GM18907 (cell line): ENCODE measurements at regions not wholly inside any gene's neighbourhood (a gene's known extent, or its start where the extent isn't known, plus 50 kb on each side); places are given as distances from the start of the nearest gene placed in this dataset.
"Not testable (repeated sequence)": the region's sequence is repeated elsewhere in the genome, so short reads cannot be mapped to it uniquely, and the experiment has no call there.

Experiments used
- ATAC-seq: cut with Tn5 transposase; IDR thresholded peaks from one replicate; pipeline ENCODE4 v1.9.1; 2021; ENCODE audit warnings: mild to moderate bottlenecking, moderate library complexity; ENCODE audit not compliant: unreplicated experiment

DNA sequence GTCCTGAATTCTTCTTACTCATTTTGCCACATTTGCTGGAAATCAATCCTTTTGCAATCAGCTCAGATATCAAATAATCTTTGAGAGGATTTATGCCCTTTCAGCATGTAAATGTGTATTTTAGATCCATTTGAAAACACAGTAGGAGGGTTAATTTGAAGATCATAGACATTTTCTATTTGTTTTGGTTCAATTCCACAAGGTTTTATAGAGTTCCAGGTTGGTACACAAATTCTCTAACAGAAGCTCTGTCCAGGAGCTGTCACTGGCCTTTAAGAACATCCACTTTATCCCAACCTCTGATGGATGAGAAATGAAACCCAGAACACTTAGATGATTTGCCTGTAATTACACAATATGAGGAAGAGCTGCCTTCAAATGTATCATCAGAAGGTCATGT, 157.3 kb upstream of the CHAC2 start:
- no peak for ATAC-seq

DNA sequence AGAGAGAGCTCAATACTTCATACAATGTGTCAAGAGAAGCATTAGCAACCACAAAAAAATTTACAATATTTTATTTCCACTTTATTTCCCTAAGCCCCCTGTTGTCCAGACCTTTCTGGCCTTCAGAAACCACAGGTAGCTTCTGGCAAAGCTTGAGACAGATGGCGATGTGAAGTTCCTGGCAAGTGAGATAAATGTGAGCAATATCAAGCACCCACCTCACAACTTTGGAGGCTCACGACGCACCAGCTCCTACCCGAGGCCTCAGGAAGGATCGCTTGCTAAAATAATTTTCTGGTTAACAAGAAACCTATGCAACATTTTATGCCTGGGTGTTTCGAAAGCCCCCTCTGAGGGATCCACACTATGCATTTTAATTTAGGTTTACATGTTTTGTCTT, 158.1 kb upstream of the CHAC2 start:
- no peak for ATAC-seq

- no peak for ATAC-seq
Measured at GRCh38 chr2:53608293-53608692, 159.3 kb upstream of the CHAC2 start.

GRCh38 chr2:53600815-53601214, 166.8 kb upstream of the CHAC2 start:
- no peak for ATAC-seq

- ATAC-seq = not testable (repeated sequence)
Measured at GRCh38 chr2:53586733-53587612, 180.6 kb upstream of the CHAC2 start.

GRCh38 chr2:53584986-53585385, 182.6 kb upstream of the CHAC2 start:
- no peak for ATAC-seq

GRCh38 chr2:53583583-53583982, 184.0 kb upstream of the CHAC2 start:
- ATAC-seq = no peak

GRCh38 chr2:53582556-53582955, 185.0 kb upstream of the CHAC2 start:
- no peak for ATAC-seq

DNA sequence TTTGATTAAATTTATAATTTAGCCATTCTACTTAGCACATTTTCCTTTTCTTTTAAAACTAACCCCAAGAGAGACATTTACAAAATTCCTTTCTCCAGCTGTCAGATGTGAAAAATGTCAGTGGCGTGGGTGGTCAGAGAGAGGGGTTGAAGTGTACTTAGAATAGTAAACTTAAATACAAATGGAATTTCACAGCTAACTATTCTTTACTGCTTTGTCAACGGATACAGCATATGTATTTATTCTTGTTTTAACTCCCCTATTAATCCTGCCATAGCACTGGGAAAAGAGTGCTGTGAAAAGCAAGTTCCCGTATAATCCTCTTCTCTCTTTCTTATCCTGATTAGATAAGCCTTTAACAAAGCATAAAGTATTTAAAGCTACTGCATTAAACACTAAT, 191.4 kb upstream of the CHAC2 start:
- no peak for ATAC-seq

- no peak for ATAC-seq
Measured at GRCh38 chr2:53575721-53576124, 191.9 kb upstream of the CHAC2 start.

- no peak for ATAC-seq
Measured at GRCh38 chr2:53572696-53573095, 194.9 kb upstream of the CHAC2 start.

DNA sequence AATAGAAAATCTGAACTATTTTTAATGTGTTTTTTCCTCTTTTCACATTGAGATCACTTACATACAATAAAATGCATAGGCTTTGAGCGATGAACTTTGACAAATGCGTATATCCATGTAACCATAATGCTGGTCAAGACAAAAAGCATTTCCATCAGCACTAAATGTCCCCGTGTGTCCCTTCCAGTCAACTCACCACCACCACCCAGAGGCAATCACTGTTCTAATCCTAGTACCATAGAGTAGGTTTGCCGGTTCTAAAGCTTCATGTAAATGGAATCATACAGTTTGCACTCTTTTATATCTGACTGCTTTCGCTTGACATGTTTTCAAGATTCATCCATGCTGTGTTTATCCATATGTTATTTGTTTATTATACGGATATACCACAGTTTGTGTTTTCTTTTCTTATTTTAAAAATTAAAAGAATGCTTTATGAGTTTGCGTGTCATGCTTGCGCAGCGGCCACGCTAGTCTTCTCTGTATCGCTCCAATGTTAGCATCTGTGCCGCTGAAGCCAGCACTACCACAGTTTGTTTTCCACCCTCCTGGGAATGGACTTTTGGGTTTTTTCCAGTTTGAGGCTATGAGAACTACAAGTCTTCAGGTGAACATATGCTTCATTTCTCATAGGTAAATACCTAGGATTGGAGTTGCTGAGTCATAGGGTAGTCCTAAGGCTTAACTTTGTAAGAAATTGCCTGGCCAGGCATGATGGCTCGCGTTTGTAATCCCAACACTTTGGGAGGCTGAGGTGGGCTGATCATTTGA, 197.5 kb upstream of the CHAC2 start:
- ATAC-seq = no peak

DNA sequence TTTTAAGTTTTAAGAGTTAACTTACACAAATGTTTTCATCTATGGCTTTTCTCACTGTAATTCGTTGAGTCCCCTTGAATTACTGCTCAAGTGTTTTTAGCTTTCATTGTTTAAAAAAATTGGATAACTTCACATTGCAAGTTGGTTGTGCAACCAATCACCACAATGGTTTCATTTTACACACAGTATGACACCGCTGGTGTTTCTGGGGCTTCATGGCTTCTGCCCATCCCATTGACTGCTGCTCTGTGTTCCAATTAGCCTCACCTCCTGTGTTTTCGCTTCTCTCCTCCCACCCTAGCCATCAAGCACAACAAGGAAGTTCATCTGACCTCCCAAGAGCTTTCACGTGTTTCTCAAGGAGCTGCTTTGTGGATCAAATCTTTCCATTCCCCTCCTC, 199.1 kb upstream of the CHAC2 start:
- no peak for ATAC-seq

DNA sequence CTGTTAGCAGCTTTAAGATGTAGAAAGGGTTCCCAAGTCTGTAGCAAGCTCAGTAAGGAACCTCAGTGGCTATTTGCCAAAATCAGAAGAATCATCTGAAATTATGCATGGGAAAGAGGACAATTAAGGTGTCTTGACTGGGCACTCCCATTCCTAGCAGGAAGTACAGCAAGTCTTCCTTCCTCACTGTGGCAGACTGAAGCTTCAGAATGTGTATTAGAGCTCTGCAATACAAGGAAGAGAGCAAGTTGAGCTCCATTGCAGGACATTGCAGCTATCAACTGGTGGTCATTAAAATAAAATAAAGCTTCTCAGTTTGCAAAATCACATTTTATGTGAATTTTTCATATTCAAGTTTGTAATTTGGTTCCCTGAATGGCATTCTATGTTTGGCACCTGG, 200.5 kb upstream of the CHAC2 start:
- ATAC-seq = no peak

DNA sequence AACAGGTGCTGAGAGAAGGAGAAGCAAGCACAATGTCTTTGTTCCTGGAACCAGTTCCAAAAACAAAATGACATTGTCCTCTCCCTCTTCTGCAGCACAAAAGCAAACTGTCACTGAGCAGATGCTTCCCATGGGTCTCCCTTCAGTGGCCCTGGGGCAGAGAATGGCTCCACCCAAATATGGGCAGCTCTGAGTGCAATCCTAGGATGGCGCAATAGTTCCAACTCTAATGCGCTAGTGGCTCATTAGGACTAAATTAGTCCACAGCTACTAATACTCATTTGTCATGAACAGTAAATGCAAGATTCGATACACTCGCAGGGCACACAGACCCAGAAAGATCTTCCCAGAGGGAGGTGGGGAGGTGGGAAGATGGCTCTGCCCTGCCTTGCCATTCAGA, 205.2 kb upstream of the CHAC2 start:
- no peak for ATAC-seq

GRCh38 chr2:53561155-53561554, 206.4 kb upstream of the CHAC2 start:
- no peak for ATAC-seq

GRCh38 chr2:53559302-53559966, 208.2 kb upstream of the CHAC2 start:
- ATAC-seq = no peak

DNA sequence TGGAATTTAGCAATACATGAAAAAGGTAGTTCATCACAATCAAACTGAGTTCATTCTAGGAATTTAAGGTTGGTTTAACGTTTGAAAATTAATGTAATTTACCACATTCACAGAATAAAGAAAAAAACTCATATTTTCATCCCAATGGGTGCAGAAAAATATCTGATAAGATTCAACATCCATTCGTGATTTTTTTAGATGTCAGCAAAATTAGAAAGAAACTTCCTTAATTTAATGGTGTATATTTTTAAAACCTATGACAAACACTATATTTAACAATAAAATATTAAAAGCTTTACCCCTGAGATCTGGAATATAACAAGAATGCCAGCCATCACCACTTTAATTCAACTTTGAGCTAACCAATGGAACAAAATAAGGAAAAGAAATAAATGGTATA, 208.7 kb upstream of the CHAC2 start:
- no peak for ATAC-seq

- ATAC-seq = no peak
Measured at GRCh38 chr2:53549497-53549896, 218.1 kb upstream of the CHAC2 start.

DNA sequence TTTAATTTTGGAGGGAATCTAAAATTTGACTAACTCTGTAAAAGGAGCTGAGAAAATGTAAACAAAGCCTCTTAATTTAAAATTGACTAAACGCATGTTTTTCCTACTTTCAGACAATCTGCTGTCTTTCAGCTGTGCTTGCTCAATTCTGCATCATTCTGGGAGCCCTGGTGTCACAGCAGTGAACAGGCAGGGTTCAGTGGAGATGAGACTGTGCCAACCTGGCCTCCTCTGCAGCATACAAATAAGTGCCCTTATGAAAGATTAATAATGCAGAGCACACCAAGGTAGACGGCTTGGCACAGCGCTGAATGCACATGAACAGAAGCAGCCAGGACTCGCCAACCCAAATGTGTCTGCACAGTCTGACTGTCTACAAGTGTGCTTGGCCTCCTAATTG, 222.0 kb upstream of the CHAC2 start:
- ATAC-seq = no peak

GRCh38 chr2:53544871-53545558, 222.6 kb upstream of the CHAC2 start:
- no peak for ATAC-seq
